SK-N-MC (cell line): ENCODE measurements at regions not wholly inside any gene's neighbourhood (a gene's known extent, or its start where the extent isn't known, plus 50 kb on each side); places are given as distances from the start of the nearest gene placed in this dataset.

ENCODE experiments used
- DNase-seq: peaks from one replicate; pipeline ENCODE4 v3.0.0-alpha.2; 2011; ENCODE audit warnings: low read depth, low spot score
- H3K27ac ChIP-seq: fragments of 200-600 bp; sonication (generic); 2 replicates; pipeline ENCODE4 v1.5.1; 2016; ENCODE audit warnings: mixed run types
- H3K36me3 ChIP-seq: fragments of 200-600 bp; sonication (generic); 2 replicates; pipeline ENCODE4 v1.6.1; 2017; ENCODE audit warnings: antibody characterized with exemption, low read length, mixed read lengths; ENCODE audit not compliant: insufficient read depth
- H3K4me3 ChIP-seq: fragments of 200-600 bp; sonication (generic); 2 replicates; pipeline ENCODE4 v1.5.1; 2016
- H3K9ac ChIP-seq: fragments of 200-600 bp; sonication (generic); 2 replicates; pipeline ENCODE4 v1.8.0; 2017; ENCODE audit warnings: mixed run types, mixed read lengths; ENCODE audit not compliant: insufficient read length
- H3K9me3 ChIP-seq: fragments of 200-600 bp; sonication (generic); 2 replicates; pipeline ENCODE4 v1.6.1; 2017; ENCODE audit warnings: low read depth, mild to moderate bottlenecking, antibody characterized with exemption, low read length, moderate library complexity, mixed read lengths
- EZH2 ChIP-seq: fragments of 200-600 bp; sonication (generic); IDR thresholded peaks from one replicate; pipeline ENCODE4 v1.6.1; 2017; ENCODE audit warnings: antibody characterized with exemption
- FOXP2 ChIP-seq: optimal IDR thresholded peaks from 2 replicates; pipeline ENCODE3; 2011; ENCODE audit warnings: mild to moderate bottlenecking, moderate library complexity; ENCODE audit not compliant: insufficient read depth; ENCODE audit errors: extremely low read length, control extremely low read depth
- POLR2AphosphoS5 ChIP-seq: IDR thresholded peaks from 2 replicates; pipeline ENCODE4 v1.6.1; 2012; ENCODE audit warnings: mild to moderate bottlenecking, low read depth, low read length, borderline replicate concordance

- no peak for DNase-seq
- no peak overlapping the region for H3K4me3 ChIP-seq
- no peak for TF ChIP-seq FOXP2
- TF ChIP-seq POLR2AphosphoS5 = no peak
- TF ChIP-seq EZH2 = no peak
- 0 out of 2 replicates have a peak, but pooled peaks cover 3% of the 10 kb centered on the region for H3K9me3 ChIP-seq
- no peak overlapping the region for H3K27ac ChIP-seq
- no peaks in the 10 kb centered on the region for H3K36me3 ChIP-seq
- no peak overlapping the region for H3K9ac ChIP-seq
Observed at GRCh38 chr12:78795934-78796445, 68.6 kb upstream of the SYT1 start.

- no peak overlapping the region for H3K9ac ChIP-seq
- no peaks in the 10 kb centered on the region for H3K36me3 ChIP-seq
- 0 out of 2 replicates have a peak, but pooled peaks cover 3% of the 10 kb centered on the region for H3K9me3 ChIP-seq
- DNase-seq = no peak
- TF ChIP-seq POLR2AphosphoS5 (no peak), EZH2 (no peak), FOXP2 (no peak)
- H3K27ac ChIP-seq = no peak overlapping the region
- H3K4me3 ChIP-seq = no peak overlapping the region
Observed at GRCh38 chr12:78797196-78797931, 67.2 kb upstream of the SYT1 start.

- H3K4me3 ChIP-seq = no peak overlapping the region
- no peak overlapping the region for H3K9ac ChIP-seq
- H3K36me3 ChIP-seq = no peaks in the 10 kb centered on the region
- no peak for DNase-seq
- no peak for TF ChIP-seq POLR2AphosphoS5
- no peak for TF ChIP-seq EZH2
- TF ChIP-seq FOXP2 = no peak
- H3K27ac ChIP-seq = no peak overlapping the region
- H3K9me3 ChIP-seq = no peaks in the 10 kb centered on the region
Observed at GRCh38 chr12:78799649-78800048, 64.9 kb upstream of the SYT1 start.

- no peaks in the 10 kb centered on the region for H3K36me3 ChIP-seq
Observed at GRCh38 chr12:78802593-78802992, 62.0 kb upstream of the SYT1 start.

GRCh38 chr12:78804262-78804661 is 60.3 kb upstream of the SYT1 start:
- no peak for TF ChIP-seq POLR2AphosphoS5
- TF ChIP-seq FOXP2 = no peak
- no peak for TF ChIP-seq EZH2
- H3K9ac ChIP-seq = no peak overlapping the region
- H3K4me3 ChIP-seq = no peak overlapping the region

More at GRCh38 chr12:78802593-78802992, 62.0 kb upstream of the SYT1 start:
- no peak overlapping the region for H3K27ac ChIP-seq
- TF ChIP-seq EZH2 (no peak), POLR2AphosphoS5 (no peak), FOXP2 (no peak)
- no peak for DNase-seq
- no peaks in the 10 kb centered on the region for H3K9me3 ChIP-seq
- no peak overlapping the region for H3K9ac ChIP-seq
- no peak overlapping the region for H3K4me3 ChIP-seq

More at GRCh38 chr12:78804262-78804661, 60.3 kb upstream of the SYT1 start:
- Histone ChIP-seq H3K9me3 (no peaks in the 10 kb centered on the region), H3K36me3 (no peaks in the 10 kb centered on the region), H3K27ac (no peak overlapping the region)
- no peak for DNase-seq
